Activated CD4-positive, alpha-beta T cell treated with anti-CD3 and anti-CD28 coated beads, Interleukin-2, amount 10 ng/mL, durations not matched to agents 7 days and 5 days (primary cell): ENCODE measurements at regions not wholly inside any gene's neighbourhood (a gene's known extent, or its start where the extent isn't known, plus 50 kb on each side); places are given as distances from the start of the nearest gene placed in this dataset.

ENCODE experiments used
- CTCF ChIA-PET: fragments of 350-600 bp; sonication (Branson Sonifier 250); formaldehyde crosslinking; loops from one replicate; lab custom pipeline; 2021; ENCODE audit warnings: antibody characterized with exemption; lab: Charles Lee
- POLR2A ChIA-PET: fragments of 350-600 bp; sonication (Branson Sonifier 250); formaldehyde crosslinking; loops from one replicate; lab custom pipeline; 2021; ENCODE audit warnings: antibody characterized with exemption; lab: Charles Lee
- DNase-seq: peaks from one replicate; pipeline ENCODE4 v3.0.0-alpha.2; 2020
- H3K27ac Mint-ChIP-seq: one replicate; pipeline ENCODE4 v1.8.0; 2021; ENCODE audit warnings: mild to moderate bottlenecking, moderate library complexity, mixed read lengths
- H3K27me3 Mint-ChIP-seq: one replicate; pipeline ENCODE4 v1.8.0; 2021; ENCODE audit warnings: mixed read lengths
- H3K36me3 Mint-ChIP-seq: one replicate; pipeline ENCODE4 v1.8.0; 2021; ENCODE audit warnings: low read depth, mixed read lengths
- H3K4me1 Mint-ChIP-seq: one replicate; pipeline ENCODE4 v1.8.0; 2021; ENCODE audit warnings: mixed read lengths
- H3K4me3 Mint-ChIP-seq: one replicate; pipeline ENCODE4 v1.8.0; 2021; ENCODE audit warnings: mild to moderate bottlenecking, moderate library complexity, mixed read lengths
- H3K9me3 Mint-ChIP-seq: one replicate; pipeline ENCODE4 v1.8.0; 2021; ENCODE audit warnings: mixed read lengths

- Mint-ChIP-seq H3K27ac (no peak overlapping the region), H3K27me3 (peaks cover 3% of the 10 kb centered on the region), H3K4me1 (no peaks in the 10 kb centered on the region), H3K36me3 (no peaks in the 10 kb centered on the region), H3K4me3 (no peak overlapping the region), H3K9me3 (no peaks in the 10 kb centered on the region)
- CTCF ChIA-PET: no interaction called here
- DNase-seq: no peak
- POLR2A ChIA-PET: no interaction called here
Measured at GRCh38 chr6:47161176-47161687, 119.1 kb upstream of the ADGRF1 start.

DNA sequence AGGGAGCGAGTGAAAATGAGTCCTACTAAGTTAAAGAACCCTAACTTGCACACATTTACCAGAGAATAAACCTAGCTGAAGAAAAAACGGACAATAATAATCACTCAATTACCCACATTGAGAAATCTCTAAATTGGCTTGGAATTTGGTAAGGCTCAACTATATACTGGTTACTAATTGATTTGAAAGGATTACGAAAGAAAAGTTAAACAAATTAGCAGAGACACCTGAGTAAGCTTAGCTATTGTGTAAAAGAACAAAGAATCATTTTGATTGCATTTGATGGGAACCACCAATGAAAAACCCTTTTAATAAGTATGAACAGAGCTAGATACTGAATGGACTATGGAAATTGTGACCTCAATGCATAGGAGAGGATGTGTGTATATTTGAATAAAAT, 118.6 kb upstream of the ADGRF1 start:
- DNase-seq: no peak
- POLR2A ChIA-PET: no interaction called here
- H3K27me3 Mint-ChIP-seq: peaks cover 3% of the 10 kb centered on the region
- no peaks in the 10 kb centered on the region for H3K9me3 Mint-ChIP-seq
- H3K4me3 Mint-ChIP-seq: no peak overlapping the region
- H3K36me3 Mint-ChIP-seq: no peaks in the 10 kb centered on the region
- no peaks in the 10 kb centered on the region for H3K4me1 Mint-ChIP-seq
- no peak overlapping the region for H3K27ac Mint-ChIP-seq
- CTCF ChIA-PET: no interaction called here

DNA sequence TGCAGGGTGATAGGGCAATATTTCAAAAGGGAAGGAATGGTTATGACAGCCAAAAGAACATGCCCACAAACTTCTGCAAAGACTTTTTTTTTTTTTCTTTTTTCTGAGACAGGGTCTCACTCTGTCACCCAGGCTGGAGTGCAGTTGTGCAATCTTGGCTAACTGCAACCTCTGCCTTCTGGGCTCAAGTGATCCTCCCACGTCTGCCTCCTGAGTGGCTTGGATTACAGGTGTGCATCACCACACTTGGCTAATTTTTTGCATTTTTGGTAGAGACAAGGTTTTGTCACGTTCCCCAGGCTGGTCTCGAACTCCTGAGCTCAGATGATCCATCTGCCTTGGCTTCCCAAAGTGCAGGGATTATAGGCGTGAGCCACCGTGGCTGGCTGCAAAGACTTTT, 117.6 kb upstream of the ADGRF1 start:
- Mint-ChIP-seq H3K27ac (no peak overlapping the region), H3K9me3 (no peaks in the 10 kb centered on the region), H3K4me1 (no peaks in the 10 kb centered on the region), H3K36me3 (no peaks in the 10 kb centered on the region), H3K27me3 (peaks cover 3% of the 10 kb centered on the region), H3K4me3 (no peak overlapping the region)
- DNase-seq: no peak
- POLR2A ChIA-PET: no interaction called here
- CTCF ChIA-PET: no interaction called here

DNA sequence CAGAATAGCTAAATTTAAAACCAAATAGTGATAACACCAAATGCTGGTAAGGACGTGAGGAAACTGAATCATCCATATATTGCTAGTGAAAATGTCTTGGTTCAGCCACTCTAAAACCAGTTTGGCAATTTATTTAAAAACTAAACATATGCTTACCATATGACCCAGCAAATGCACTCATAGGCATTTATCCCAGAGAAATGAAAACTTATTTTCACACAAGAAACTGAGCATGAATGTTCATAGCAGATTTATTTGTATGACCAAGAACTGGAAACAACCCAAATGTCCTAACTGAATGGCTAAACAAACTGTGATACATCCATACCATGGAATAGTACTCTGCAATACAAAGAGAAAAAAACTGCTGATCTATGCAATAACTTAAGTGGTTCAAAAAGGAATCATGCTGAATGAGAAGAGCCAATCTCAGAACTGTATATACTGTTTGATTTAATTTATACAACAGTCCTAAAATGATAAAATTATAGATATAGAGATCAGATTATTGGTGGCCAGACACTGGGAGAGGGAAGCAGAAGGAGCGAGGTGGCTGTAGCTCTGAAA, 115.6 kb upstream of the ADGRF1 start:
- DNase-seq: no peak
- no peak overlapping the region for H3K27ac Mint-ChIP-seq
- no peaks in the 10 kb centered on the region for H3K9me3 Mint-ChIP-seq
- H3K36me3 Mint-ChIP-seq: no peaks in the 10 kb centered on the region
- ChIA-PET POLR2A (no interaction called here), CTCF (no interaction called here)
- no peaks in the 10 kb centered on the region for H3K4me1 Mint-ChIP-seq
- peaks cover 3% of the 10 kb centered on the region for H3K27me3 Mint-ChIP-seq
- no peak overlapping the region for H3K4me3 Mint-ChIP-seq

DNA sequence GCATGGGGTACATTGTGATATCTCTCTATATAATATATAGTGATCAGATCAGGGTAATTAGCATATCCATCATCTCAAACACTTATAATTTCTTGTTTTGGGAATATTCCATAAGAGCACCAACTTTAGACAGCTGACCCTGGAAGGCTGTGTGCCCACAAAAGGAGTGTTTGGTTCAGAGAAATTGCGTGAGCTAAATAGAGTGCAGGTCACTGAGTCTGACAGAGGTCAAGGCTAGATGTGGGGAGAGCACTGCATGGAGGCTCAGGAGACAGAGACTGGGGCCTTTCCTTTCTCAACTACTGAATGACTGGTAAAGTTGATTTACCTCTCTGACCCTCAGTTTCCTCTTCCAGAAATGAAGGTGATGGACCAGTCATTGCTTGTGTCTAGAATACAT, 114.9 kb upstream of the ADGRF1 start:
- POLR2A ChIA-PET: no interaction called here
- Mint-ChIP-seq H3K36me3 (no peaks in the 10 kb centered on the region), H3K9me3 (no peaks in the 10 kb centered on the region), H3K27ac (no peak overlapping the region), H3K27me3 (peaks cover 3% of the 10 kb centered on the region), H3K4me3 (no peak overlapping the region), H3K4me1 (no peaks in the 10 kb centered on the region)
- CTCF ChIA-PET: interaction anchor here (0.7 kb wide), 1 partner anchor 248 kb away, joined by 4 read pairs; no protein-coding TSS in a partner anchor
- DNase-seq: no peak

DNA sequence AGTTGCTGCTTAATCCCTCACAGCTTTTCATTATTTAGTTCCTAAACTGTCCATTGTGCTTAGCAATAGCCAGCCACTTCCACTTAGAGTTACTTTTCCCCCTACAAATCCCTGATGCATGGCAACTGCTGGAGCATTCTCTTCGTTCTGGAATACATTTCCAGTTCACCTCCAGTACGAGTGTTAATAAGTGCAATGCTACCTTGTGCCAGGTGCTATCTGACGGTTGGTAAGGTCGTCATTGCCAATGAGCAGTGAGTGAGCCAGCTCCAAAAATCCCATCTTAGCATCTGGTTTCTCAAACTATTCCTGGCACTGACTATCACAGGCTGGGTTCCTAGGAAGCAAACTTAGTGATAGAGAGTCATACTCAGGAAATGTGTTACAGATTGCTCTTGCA, 114.1 kb upstream of the ADGRF1 start:
- ChIA-PET CTCF (interaction anchor here (0.7 to 1.3 kb wide), 2 partner anchors 42 to 249 kb away, joined by 3 to 4 read pairs; no protein-coding TSS in a partner anchor), POLR2A (no interaction called here)
- peaks cover 3% of the 10 kb centered on the region for H3K27me3 Mint-ChIP-seq
- no peaks in the 10 kb centered on the region for H3K4me1 Mint-ChIP-seq
- no peak overlapping the region for H3K27ac Mint-ChIP-seq
- no peak for DNase-seq
- H3K36me3 Mint-ChIP-seq: no peaks in the 10 kb centered on the region
- H3K9me3 Mint-ChIP-seq: no peaks in the 10 kb centered on the region
- no peak overlapping the region for H3K4me3 Mint-ChIP-seq

GRCh38 chr6:47153404-47153755, 111.2 kb upstream of the ADGRF1 start:
- no peaks in the 10 kb centered on the region for H3K9me3 Mint-ChIP-seq
- H3K4me1 Mint-ChIP-seq: no peaks in the 10 kb centered on the region
- DNase-seq: no peak
- H3K27ac Mint-ChIP-seq: no peak overlapping the region
- H3K4me3 Mint-ChIP-seq: no peak overlapping the region
- POLR2A ChIA-PET: no interaction called here
- peaks cover 3% of the 10 kb centered on the region for H3K27me3 Mint-ChIP-seq
- H3K36me3 Mint-ChIP-seq: no peaks in the 10 kb centered on the region
- CTCF ChIA-PET: no interaction called here

DNA sequence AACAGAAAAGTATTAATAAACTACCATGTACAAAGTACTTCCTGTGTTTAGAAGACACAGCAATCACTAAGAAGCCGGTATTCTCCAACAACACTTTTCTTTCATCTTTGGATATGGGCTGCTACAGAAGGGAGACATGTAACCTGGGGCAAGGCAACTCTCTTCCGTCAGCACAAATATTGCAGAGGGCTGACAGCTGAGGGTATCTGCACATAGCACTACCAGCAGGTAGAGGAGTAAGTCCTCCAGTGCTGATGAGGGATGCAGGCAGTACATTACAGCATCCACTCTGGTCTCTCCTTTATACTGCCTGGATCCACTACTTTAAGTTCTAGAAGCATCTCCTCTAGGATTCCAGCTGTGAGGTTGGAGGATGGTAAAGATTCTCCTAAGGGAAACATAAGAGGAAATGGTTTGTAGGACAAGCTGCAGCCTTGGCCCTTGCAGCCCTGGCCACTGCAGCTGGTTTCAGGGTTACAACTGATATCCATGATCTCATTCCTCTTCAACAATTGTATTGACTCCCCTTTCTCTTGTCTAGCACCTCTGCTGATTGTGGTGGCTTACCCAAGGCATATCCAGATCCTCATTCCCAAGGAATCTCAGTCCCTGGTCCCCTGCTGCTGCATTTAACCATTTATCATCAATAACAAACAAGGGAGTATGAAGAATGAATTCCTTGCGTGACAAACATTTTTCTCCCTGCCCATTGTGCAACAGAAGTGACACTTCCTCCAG, 110.7 kb upstream of the ADGRF1 start:
- Mint-ChIP-seq H3K27me3 (peaks cover 3% of the 10 kb centered on the region), H3K27ac (no peak overlapping the region), H3K9me3 (no peaks in the 10 kb centered on the region), H3K36me3 (no peaks in the 10 kb centered on the region), H3K4me3 (no peak overlapping the region), H3K4me1 (no peaks in the 10 kb centered on the region)
- no peak for DNase-seq
- ChIA-PET POLR2A (no interaction called here), CTCF (no interaction called here)

DNA sequence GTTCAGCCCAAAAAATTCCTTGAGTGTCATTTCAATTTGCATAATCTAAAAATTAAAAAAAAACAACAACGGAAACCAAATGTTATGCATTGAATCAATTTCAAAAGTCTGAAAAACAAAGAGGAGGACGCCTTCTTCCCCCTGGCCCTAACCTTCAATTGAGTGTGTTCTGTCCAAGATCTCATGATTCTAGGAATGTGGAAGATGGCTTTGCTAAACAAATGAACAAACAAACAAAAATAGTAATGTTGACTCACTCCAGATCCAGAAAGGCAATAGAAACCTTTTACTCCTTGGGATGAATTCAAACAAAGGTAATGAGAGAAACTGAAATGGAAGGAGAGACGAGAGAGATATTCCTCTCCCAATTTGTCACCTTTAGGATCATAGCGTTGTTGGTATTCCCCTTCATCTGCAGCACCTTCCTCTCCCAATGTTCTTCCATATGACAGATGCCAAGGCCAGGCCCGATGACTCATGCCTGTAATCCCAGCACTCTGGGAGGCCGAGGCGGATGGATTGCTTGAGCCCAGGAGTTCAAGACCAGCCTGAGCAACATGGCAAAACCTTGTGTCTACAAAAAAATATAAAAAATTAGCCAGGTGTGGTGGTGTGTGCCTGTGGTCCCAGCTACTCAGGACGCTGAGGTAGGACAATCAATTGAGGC, 109.2 kb upstream of the ADGRF1 start:
- Mint-ChIP-seq H3K4me3 (no peak overlapping the region), H3K4me1 (no peaks in the 10 kb centered on the region), H3K36me3 (no peaks in the 10 kb centered on the region), H3K9me3 (no peaks in the 10 kb centered on the region), H3K27ac (no peak overlapping the region), H3K27me3 (peaks cover 11% of the 10 kb centered on the region)
- ChIA-PET POLR2A (no interaction called here), CTCF (no interaction called here)
- no peak for DNase-seq

DNA sequence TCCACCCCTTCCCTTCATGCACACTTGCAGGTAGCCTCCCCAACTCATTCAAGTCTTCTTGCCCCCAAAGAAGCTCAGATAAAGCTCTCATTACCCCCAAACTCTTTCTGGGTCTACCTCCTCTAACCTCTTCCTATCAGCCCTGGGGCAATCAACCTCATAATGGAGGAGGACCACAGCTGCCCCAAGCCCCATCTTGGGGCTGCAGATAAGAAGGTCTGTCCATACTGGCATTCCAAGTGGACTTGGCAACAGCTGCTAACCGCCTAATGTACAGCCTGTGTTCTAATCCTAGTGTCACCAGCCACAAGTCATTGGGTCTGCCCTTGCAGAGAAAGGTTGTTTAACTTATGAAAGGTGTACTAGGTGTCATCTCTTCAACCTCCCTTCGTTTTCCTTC, 107.4 kb upstream of the ADGRF1 start:
- Mint-ChIP-seq H3K4me3 (no peak overlapping the region), H3K4me1 (no peaks in the 10 kb centered on the region), H3K27me3 (peaks cover 13% of the 10 kb centered on the region), H3K27ac (no peak overlapping the region), H3K9me3 (no peaks in the 10 kb centered on the region), H3K36me3 (no peaks in the 10 kb centered on the region)
- CTCF ChIA-PET: no interaction called here
- DNase-seq: no peak
- POLR2A ChIA-PET: no interaction called here

GRCh38 chr6:47149066-47149465, 106.9 kb upstream of the ADGRF1 start:
- CTCF ChIA-PET: no interaction called here
- no peaks in the 10 kb centered on the region for H3K36me3 Mint-ChIP-seq

DNA sequence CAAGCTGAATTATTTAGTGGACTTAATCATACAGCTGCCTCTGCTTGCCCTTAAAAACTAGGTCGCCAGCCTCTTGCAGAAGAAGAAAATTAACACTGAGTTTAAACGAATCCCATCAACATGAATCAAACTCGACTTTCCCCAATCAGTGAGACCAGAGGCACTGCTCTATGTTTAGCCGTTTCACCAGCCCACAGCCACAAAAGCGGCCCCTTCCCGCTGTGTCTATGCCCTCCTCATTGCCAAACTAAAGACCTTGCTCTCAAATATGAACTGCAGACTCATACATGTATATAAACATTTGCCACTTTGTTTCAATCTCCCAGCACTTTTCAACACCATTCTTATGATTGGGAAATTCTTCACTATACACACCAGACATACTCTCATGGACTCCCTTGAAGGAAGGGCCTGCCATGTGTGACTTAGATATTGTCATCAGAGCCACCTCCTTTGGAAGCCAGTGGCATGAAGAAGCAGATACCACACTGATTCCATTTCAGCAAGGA, 105.8 kb upstream of the ADGRF1 start:
- CTCF ChIA-PET: no interaction called here
- POLR2A ChIA-PET: no interaction called here
- DNase-seq: no peak
- no peaks in the 10 kb centered on the region for H3K36me3 Mint-ChIP-seq
- no peak overlapping the region for H3K4me3 Mint-ChIP-seq
- peaks cover 13% of the 10 kb centered on the region for H3K27me3 Mint-ChIP-seq
- H3K4me1 Mint-ChIP-seq: no peaks in the 10 kb centered on the region
- H3K9me3 Mint-ChIP-seq: no peaks in the 10 kb centered on the region
- H3K27ac Mint-ChIP-seq: no peak overlapping the region

More at GRCh38 chr6:47149066-47149465, 106.9 kb upstream of the ADGRF1 start:
- Mint-ChIP-seq H3K27ac (no peak overlapping the region), H3K4me3 (no peak overlapping the region), H3K9me3 (no peaks in the 10 kb centered on the region), H3K27me3 (peaks cover 13% of the 10 kb centered on the region), H3K4me1 (no peaks in the 10 kb centered on the region)
- POLR2A ChIA-PET: no interaction called here
- no peak for DNase-seq

GRCh38 chr6:47147175-47147727, 105.1 kb upstream of the ADGRF1 start:
- no peaks in the 10 kb centered on the region for H3K4me1 Mint-ChIP-seq
- no peaks in the 10 kb centered on the region for H3K9me3 Mint-ChIP-seq
- POLR2A ChIA-PET: no interaction called here
- no peaks in the 10 kb centered on the region for H3K36me3 Mint-ChIP-seq
- H3K27me3 Mint-ChIP-seq: peaks cover 17% of the 10 kb centered on the region
- CTCF ChIA-PET: no interaction called here
- no peak overlapping the region for H3K27ac Mint-ChIP-seq
- DNase-seq: no peak
- no peak overlapping the region for H3K4me3 Mint-ChIP-seq
